IMR-90 (cell line): ENCODE measurements at regions not wholly inside any gene's neighbourhood (a gene's known extent, or its start where the extent isn't known, plus 50 kb on each side); places are given as distances from the start of the nearest gene placed in this dataset.

Source experiments
- ATAC-seq: fragments of 200-7000 bp; cut with Tn5 transposase; 2 replicates; pipeline ENCODE4 v1.9.1; 2020; ENCODE audit warnings: low read depth, mild to moderate bottlenecking, moderate library complexity
- BruUV-seq: library from RNA; stranded (reverse); fragments of 400-500 nt; replicated peaks from 2 replicates; lab custom pipeline; 2021; lab: Mats Ljungman, UMichigan
- CTCF ChIA-PET: fragments of 300-600 bp; formaldehyde crosslinking; extraction: SDS; loops from one replicate; lab custom pipeline; 2021; ENCODE audit warnings: antibody characterized with exemption; lab: Yijun Ruan, JAX
- POLR2A ChIA-PET: fragments of 300-600 bp; sonication (Branson Sonifier 250); formaldehyde crosslinking; loops from one replicate; lab custom pipeline; 2022; ENCODE audit warnings: antibody characterized with exemption; ENCODE audit not compliant: unreplicated experiment; lab: Charles Lee
- DNase-seq: peaks from one replicate; pipeline ENCODE4 v3.0.0; 2013
- H2AFZ ChIP-seq: replicated peaks from 2 replicates; pipeline ENCODE3; 2013; ENCODE audit warnings: low read length, mild to moderate bottlenecking; ENCODE audit not compliant: poor library complexity
- H2AK5ac ChIP-seq: 2 replicates; pipeline ENCODE4 v1.6.1; 2013; ENCODE audit warnings: low read depth, low read length, inconsistent platforms
- H2AK9ac ChIP-seq: replicated peaks from 2 replicates; pipeline ENCODE3; 2013; ENCODE audit warnings: mild to moderate bottlenecking, low read depth, low read length, moderate library complexity; ENCODE audit not compliant: poor library complexity
- H2BK120ac ChIP-seq: 2 replicates; pipeline ENCODE4 v1.6.1; 2013; ENCODE audit warnings: low read depth, low read length, inconsistent platforms
- H2BK15ac ChIP-seq: 3 replicates; pipeline ENCODE4 v1.6.1; 2013; ENCODE audit warnings: low read depth, low read length, inconsistent platforms
- H2BK20ac ChIP-seq: 2 replicates; pipeline ENCODE4 v1.6.1; 2013; ENCODE audit warnings: low read depth, mild to moderate bottlenecking, inconsistent platforms, low read length, moderate library complexity
- H2BK5ac ChIP-seq: 2 replicates; pipeline ENCODE4 v1.6.1; 2013; ENCODE audit warnings: mild to moderate bottlenecking, low read depth, low read length, inconsistent platforms; ENCODE audit not compliant: poor library complexity, severe bottlenecking
- H3K14ac ChIP-seq: replicated peaks from 2 replicates; pipeline ENCODE4 v1.6.1; 2013; ENCODE audit warnings: low read depth, low read length, inconsistent platforms
- H3K18ac ChIP-seq: 2 replicates; pipeline ENCODE4 v1.6.1; 2013; ENCODE audit warnings: low read depth, low read length, control low read depth
- H3K23ac ChIP-seq: 2 replicates; pipeline ENCODE4 v1.6.1; 2013; ENCODE audit warnings: low read depth, low read length, inconsistent platforms
- H3K27ac ChIP-seq: 2 replicates; pipeline ENCODE4 v1.5.1; 2013; ENCODE audit warnings: mild to moderate bottlenecking, control low read depth, low read length; ENCODE audit not compliant: insufficient read depth
- H3K27me3 ChIP-seq: 2 replicates; pipeline ENCODE4 v1.6.1; 2013; ENCODE audit warnings: low read length; ENCODE audit not compliant: control insufficient read depth, insufficient read depth
- H3K36me3 ChIP-seq: 2 replicates; pipeline ENCODE4 v1.6.1; 2013; ENCODE audit warnings: low read length, mixed read lengths; ENCODE audit not compliant: control insufficient read depth, insufficient read depth
- H3K4ac ChIP-seq: 2 replicates; pipeline ENCODE4 v1.6.1; 2013; ENCODE audit warnings: low read depth, low read length, inconsistent platforms
- H3K4me1 ChIP-seq: 2 replicates; pipeline ENCODE4 v1.6.1; 2013; ENCODE audit warnings: low read length, mixed read lengths; ENCODE audit not compliant: control insufficient read depth, insufficient read depth
- H3K4me2 ChIP-seq: 2 replicates; pipeline ENCODE4 v1.6.1; 2013; ENCODE audit warnings: low read depth, mild to moderate bottlenecking, control low read depth, low read length, moderate library complexity
- H3K4me3 ChIP-seq: 2 replicates; pipeline ENCODE4 v1.5.1; 2013; ENCODE audit warnings: low read depth, mild to moderate bottlenecking, control low read depth, low read length, moderate library complexity; ENCODE audit not compliant: insufficient read depth
- H3K56ac ChIP-seq: 2 replicates; pipeline ENCODE4 v1.6.1; 2013; ENCODE audit warnings: low read length, inconsistent platforms; ENCODE audit not compliant: insufficient read depth; ENCODE audit errors: extremely low read depth
- H3K79me1 ChIP-seq, 2 experiments: 2 replicates each; pipeline ENCODE4 v1.6.1; 2013; ENCODE audit warnings: low read length in 2 of 2, inconsistent platforms in 1 of 2, low read depth in 1 of 2
- H3K9ac ChIP-seq: 2 replicates; pipeline ENCODE4 v1.6.1; 2013; ENCODE audit warnings: low read depth, low read length, control low read depth
- H3K9me1 ChIP-seq: 2 replicates; pipeline ENCODE4 v1.6.1; 2013; ENCODE audit warnings: low read length, inconsistent platforms; ENCODE audit not compliant: insufficient read depth
- H3K9me3 ChIP-seq: 2 replicates; pipeline ENCODE4 v1.6.1; 2013; ENCODE audit warnings: low read length; ENCODE audit not compliant: control insufficient read depth, insufficient read depth
- H4K20me1 ChIP-seq: 2 replicates; pipeline ENCODE4 v1.6.1; 2013; ENCODE audit warnings: low read length, inconsistent platforms; ENCODE audit not compliant: insufficient read depth
- H4K5ac ChIP-seq: 2 replicates; pipeline ENCODE4 v1.6.1; 2013; ENCODE audit warnings: mild to moderate bottlenecking, low read depth, low read length, control low read depth
- H4K8ac ChIP-seq, 2 experiments: 2 replicates each; pipeline ENCODE4 v1.6.1; 2013; ENCODE audit warnings: low read depth in 2 of 2, low read length in 2 of 2, control low read depth in 1 of 2, inconsistent platforms in 1 of 2
- H4K91ac ChIP-seq: 2 replicates; pipeline ENCODE4 v1.6.1; 2013; ENCODE audit warnings: low read depth, low read length, inconsistent platforms; ENCODE audit not compliant: insufficient read depth
- MXI1 ChIP-seq: IDR thresholded peaks from 2 replicates; pipeline ENCODE4 v1.6.1; 2012; ENCODE audit warnings: low read depth, mild to moderate bottlenecking, low read length, moderate library complexity, borderline replicate concordance
- NFE2L2 ChIP-seq: fragments of 150-350 bp; IDR thresholded peaks from 2 replicates; pipeline ENCODE4 v1.6.1; 2016; ENCODE audit warnings: low read depth, mild to moderate bottlenecking, low read length
- RAD21 ChIP-seq: IDR thresholded peaks from 2 replicates; pipeline ENCODE4 v1.6.1; 2012; ENCODE audit warnings: low read length, improper control_type of control experiment
- RFX5 ChIP-seq: IDR thresholded peaks from 2 replicates; pipeline ENCODE4 v1.8.0; 2012; ENCODE audit warnings: low read depth, mild to moderate bottlenecking, low read length, moderate library complexity
- SMC3 ChIP-seq: fragments of 150-350 bp; IDR thresholded peaks from 2 replicates; pipeline ENCODE4 v1.6.1; 2016; ENCODE audit warnings: low read depth, mild to moderate bottlenecking, antibody characterized with exemption, low read length, moderate library complexity
- WGBS, 2 experiments: methylation state at CpG; one replicate each; pipeline versions ENCODE4 v1.1.5 to v1.1.7; 2013; ENCODE audit warnings: missing lambda C conversion rate in 2 of 2; ENCODE audit not compliant: insufficient read length in 1 of 2; ENCODE audit errors: extremely low coverage in 2 of 2; 5-methylcytosine and 5-hydroxymethylcytosine counted together
- dilution Hi-C: fragments of 300-500 bp; cut with HindIII; formaldehyde crosslinking; loops from one replicate; pipeline ENCODE4 v1.14.3; 2018; ENCODE audit warnings: low sequenced_read_pairs; ENCODE audit not compliant: unreplicated experiment
- in situ Hi-C: fragments of 300-500 bp; cut with MboI; formaldehyde crosslinking; loops from 3 replicates; pipeline ENCODE4 v1.14.3; 2019; ENCODE audit warnings: low sequenced_read_pairs, inconsistent platforms, mixed read lengths
- intact Hi-C: fragments of 100-400 bp; cut with micrococcal nuclease; formaldehyde crosslinking; loops from 2 replicates; pipeline ENCODE4 v1.10.0; 2022

- H3K56ac ChIP-seq, result no peak overlapping the region
- POLR2A ChIA-PET, result interaction anchor here (0.6 kb wide), 1 partner anchor 196 kb away, joined by 3 read pairs; no protein-coding TSS in a partner anchor
- H3K79me1 ChIP-seq, result no peaks in the 10 kb centered on the region
- no peak overlapping the region for H2BK15ac ChIP-seq
- H3K4me3 ChIP-seq, result no peak overlapping the region
- no peak overlapping the region for H2BK5ac ChIP-seq
- no peak overlapping the region for H3K4ac ChIP-seq
- no peaks in the 10 kb centered on the region for H3K4me1 ChIP-seq
- no peaks in the 10 kb centered on the region for H3K27me3 ChIP-seq
- intact Hi-C loops (no loop called here), dilution Hi-C loops (no loop called here), in situ Hi-C loops (no loop called here)
- H2BK20ac ChIP-seq, result no peak overlapping the region
- H4K20me1 ChIP-seq, result no peaks in the 10 kb centered on the region
- H4K8ac ChIP-seq, result no peak overlapping the region
- no peak overlapping the region for H2AFZ ChIP-seq
- H3K36me3 ChIP-seq, result no peaks in the 10 kb centered on the region
- no peak overlapping the region for H2BK120ac ChIP-seq
- no peaks in the 10 kb centered on the region for H3K9me3 ChIP-seq
- H2AK9ac ChIP-seq, result no peak overlapping the region
- H4K91ac ChIP-seq, result no peak overlapping the region
- no peak for DNase-seq
- H3K9ac ChIP-seq, result no peak overlapping the region
- no TSS peak for BruUV-seq
- no peak overlapping the region for H4K5ac ChIP-seq
- H3K14ac ChIP-seq, result no peak overlapping the region
- H2AK5ac ChIP-seq, result no peak overlapping the region
- ATAC-seq, result no peak
- H3K9me1 ChIP-seq, result no peaks in the 10 kb centered on the region
- H3K4me2 ChIP-seq, result no peak overlapping the region
- CTCF ChIA-PET, result no interaction called here
- no peak for TF ChIP-seq MXI1
- no peak for TF ChIP-seq RAD21
- no peak for TF ChIP-seq NFE2L2
- TF ChIP-seq SMC3, result no peak
- no peak for TF ChIP-seq RFX5
- WGBS, 2 experiments, result no CpG with 5 or more reads among the region's 5 CpGs
- H3K18ac ChIP-seq, result no peak overlapping the region
- no peak overlapping the region for H3K27ac ChIP-seq
- H3K23ac ChIP-seq, result no peak overlapping the region
Observed at GRCh38 chr4:143016171-143016570, 168.5 kb upstream of the USP38 start.
